ENCODE measurements at regions not wholly inside any gene's neighbourhood (a gene's known extent, or its start where the extent isn't known, plus 50 kb on each side); places are given as distances from the start of the nearest gene placed in this dataset.

DNA sequence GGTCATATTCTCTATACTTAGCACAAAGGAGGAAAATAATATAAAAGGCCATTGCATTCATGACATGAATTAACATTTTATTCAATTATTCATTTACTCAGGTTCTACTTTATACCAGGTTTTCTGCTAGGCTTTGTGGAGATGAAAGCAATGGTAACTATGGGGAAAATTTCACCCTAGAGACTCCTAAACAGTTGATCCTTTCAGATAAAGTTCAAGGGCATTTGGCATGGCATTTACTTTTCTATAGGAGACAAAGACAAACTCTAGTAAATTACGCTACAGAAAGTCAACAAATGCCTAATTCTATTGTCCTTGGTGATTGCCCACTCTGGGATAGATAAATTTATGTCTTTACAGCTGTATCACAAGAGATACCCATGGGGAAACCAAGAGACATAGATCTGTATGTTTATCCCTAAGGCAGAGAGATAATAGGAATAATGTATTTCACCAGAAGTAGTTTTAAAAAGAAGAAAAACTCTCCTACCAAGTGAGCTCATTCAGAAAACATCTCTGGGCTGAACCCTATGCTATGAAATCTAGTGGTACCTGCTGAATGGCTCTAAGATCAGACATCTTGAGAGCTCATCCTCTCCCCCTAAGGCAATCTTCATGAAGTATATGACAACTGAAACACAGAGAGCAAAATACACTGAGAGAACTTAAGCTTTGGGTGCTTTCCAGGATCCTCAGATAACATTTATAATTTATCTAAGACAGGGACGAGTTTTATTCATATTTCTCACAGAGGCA lies 316.7 kb downstream of the ANTXR2 start:
- Mint-ChIP-seq H3K27me3 (no peaks in the 10 kb centered on the region), H3K4me1 (no peaks in the 10 kb centered on the region), H3K36me3 (no peaks in the 10 kb centered on the region), H3K9me3 (no peaks in the 10 kb centered on the region), H3K4me3 (no peak overlapping the region), H3K27ac (no peak overlapping the region)
- H3K27ac ChIP-seq (ENCODE audit: low read length): no peak overlapping the region
- no CpG with 5 or more reads among the region's 2 CpGs for WGBS (ENCODE audit: insufficient coverage)
- H3K27me3 ChIP-seq (replicated peaks in 1 of 2; ENCODE audit: control insufficient read depth in 2 of 2, extremely low read depth in 1 of 2, insufficient read depth in 2 of 2, low read length in 1 of 2): no peaks in the 10 kb centered on the region
- H3K36me3 ChIP-seq (ENCODE audit: control insufficient read depth in 2 of 2, extremely low read depth in 1 of 2, insufficient read depth in 1 of 2, low read length in 1 of 2): no peaks in the 10 kb centered on the region
- no peak overlapping the region for H3K4me3 ChIP-seq (ENCODE audit: control insufficient read depth in 1 of 2, extremely low read depth in 1 of 2, low read length in 1 of 2)
- no peak for DNase-seq
- no peaks in the 10 kb centered on the region for H3K4me1 ChIP-seq (ENCODE audit: control insufficient read depth in 1 of 2, extremely low read depth in 1 of 2, insufficient read depth in 2 of 2, low read length in 2 of 2)
- no peak for ATAC-seq (replicated peaks in 1 of 4)
- H3K9me3 ChIP-seq: no peaks in the 10 kb centered on the region
- ChIA-PET POLR2A (no interaction called here), CTCF (no interaction called here)

DNA sequence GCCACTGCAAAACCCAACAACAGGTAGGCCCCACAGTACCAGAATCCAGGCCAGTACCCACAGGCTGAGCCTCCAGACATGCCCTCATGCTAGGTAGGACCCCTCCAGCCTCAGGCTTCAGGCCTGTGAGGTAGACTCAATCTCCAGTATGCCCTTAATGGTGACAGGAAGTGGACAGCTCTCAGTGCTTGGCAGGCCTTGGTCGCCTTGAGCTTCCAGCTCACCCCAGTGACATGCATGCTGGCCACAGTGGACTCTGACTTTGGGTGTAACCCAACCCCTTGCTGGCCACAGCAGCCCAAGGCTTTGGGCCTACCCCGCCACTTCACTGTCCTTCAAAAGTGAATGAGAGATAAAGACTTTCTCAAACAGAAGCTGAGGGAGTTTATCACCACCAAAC lies 324.2 kb downstream of the ANTXR2 start:
- no peak for DNase-seq
- Histone ChIP-seq H3K4me3 (ENCODE audit: control insufficient read depth in 1 of 2, extremely low read depth in 1 of 2, low read length in 1 of 2) (no peak overlapping the region), H3K27ac (ENCODE audit: low read length) (no peak overlapping the region), H3K36me3 (ENCODE audit: control insufficient read depth in 2 of 2, extremely low read depth in 1 of 2, insufficient read depth in 1 of 2, low read length in 1 of 2) (no peaks in the 10 kb centered on the region), H3K4me1 (ENCODE audit: control insufficient read depth in 1 of 2, extremely low read depth in 1 of 2, insufficient read depth in 2 of 2, low read length in 2 of 2) (no peaks in the 10 kb centered on the region), H3K9me3 (no peaks in the 10 kb centered on the region), H3K27me3 (replicated peaks in 1 of 2; ENCODE audit: control insufficient read depth in 2 of 2, extremely low read depth in 1 of 2, insufficient read depth in 2 of 2, low read length in 1 of 2) (peaks cover 0 to 4% of the 10 kb centered on the region in 2 experiments)
- WGBS (ENCODE audit: insufficient coverage): 60% methylated on average over 1 of the region's 2 CpGs
- Mint-ChIP-seq H3K4me3 (no peak overlapping the region), H3K9me3 (no peaks in the 10 kb centered on the region), H3K27me3 (peaks cover 0 to 4% of the 10 kb centered on the region in 2 donors), H3K27ac (no peak overlapping the region), H3K36me3 (no peaks in the 10 kb centered on the region), H3K4me1 (no peaks in the 10 kb centered on the region)
- no peak for ATAC-seq (replicated peaks in 1 of 4)
- POLR2A ChIA-PET: no interaction called here
- CTCF ChIA-PET: no interaction called here

DNA sequence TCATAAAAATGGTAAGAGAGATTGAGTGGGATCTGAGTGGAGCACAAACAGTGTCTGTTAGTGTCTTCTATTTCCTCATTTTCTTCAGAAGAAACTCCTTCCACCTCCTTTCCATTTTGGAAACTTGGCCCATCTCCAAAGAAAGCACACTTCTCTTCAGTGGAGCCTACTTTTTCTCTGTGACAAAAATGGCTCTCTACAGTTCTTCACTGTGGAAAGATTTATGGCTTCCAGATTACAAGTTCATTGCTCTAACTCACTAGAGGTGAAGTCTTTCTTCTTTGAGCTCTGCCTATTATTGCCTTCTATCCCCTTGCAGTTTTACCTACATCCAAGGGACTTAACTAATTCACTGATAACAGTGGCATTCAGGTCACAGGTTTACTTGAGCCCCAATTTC lies 325.8 kb downstream of the ANTXR2 start:
- H3K4me1 ChIP-seq (ENCODE audit: control insufficient read depth in 1 of 2, extremely low read depth in 1 of 2, insufficient read depth in 2 of 2, low read length in 2 of 2): no peaks in the 10 kb centered on the region
- Mint-ChIP-seq H3K27ac (no peak overlapping the region), H3K4me3 (no peak overlapping the region), H3K27me3 (peaks cover 0 to 4% of the 10 kb centered on the region in 2 donors), H3K4me1 (no peaks in the 10 kb centered on the region), H3K9me3 (no peaks in the 10 kb centered on the region), H3K36me3 (no peaks in the 10 kb centered on the region)
- no peak overlapping the region for H3K4me3 ChIP-seq (ENCODE audit: control insufficient read depth in 1 of 2, extremely low read depth in 1 of 2, low read length in 1 of 2)
- H3K27ac ChIP-seq (ENCODE audit: low read length): no peak overlapping the region
- ChIA-PET POLR2A (no interaction called here), CTCF (no interaction called here)
- ATAC-seq (replicated peaks in 1 of 4): no peak
- no peaks in the 10 kb centered on the region for H3K9me3 ChIP-seq
- H3K36me3 ChIP-seq (ENCODE audit: control insufficient read depth in 2 of 2, extremely low read depth in 1 of 2, insufficient read depth in 1 of 2, low read length in 1 of 2): no peaks in the 10 kb centered on the region
- H3K27me3 ChIP-seq (replicated peaks in 1 of 2; ENCODE audit: control insufficient read depth in 2 of 2, extremely low read depth in 1 of 2, insufficient read depth in 2 of 2, low read length in 1 of 2): peaks cover 0 to 4% of the 10 kb centered on the region in 2 experiments
- DNase-seq: no peak

DNA sequence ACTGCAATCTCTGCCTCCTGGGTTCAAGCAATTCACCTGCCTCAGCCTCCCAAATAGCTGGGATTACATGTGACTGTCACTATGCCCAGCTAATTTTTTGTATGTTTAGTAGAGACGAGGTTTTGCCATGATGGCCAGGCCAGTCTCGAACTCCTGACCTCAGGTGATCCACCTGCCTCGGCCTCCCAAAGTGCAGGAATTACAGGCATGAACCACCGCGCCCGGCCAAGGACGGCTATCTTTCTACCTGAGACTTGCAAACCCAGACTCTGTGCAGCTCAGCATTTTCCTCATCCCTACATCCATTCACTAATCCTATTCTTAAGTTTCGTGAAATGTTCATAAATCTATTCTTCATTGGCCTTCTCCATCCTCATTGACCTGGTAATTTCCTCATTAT lies 330.0 kb downstream of the ANTXR2 start:
- no peak overlapping the region for H3K4me3 Mint-ChIP-seq
- H3K27ac Mint-ChIP-seq: no peak overlapping the region
- no peaks in the 10 kb centered on the region for H3K4me1 Mint-ChIP-seq
- ChIA-PET CTCF (no interaction called here), POLR2A (no interaction called here)
- no peak overlapping the region for H3K27ac ChIP-seq (ENCODE audit: low read length)
- WGBS (ENCODE audit: insufficient coverage): 89% methylated on average over 7 of the region's 8 CpGs
- no peaks in the 10 kb centered on the region for H3K27me3 ChIP-seq (replicated peaks in 1 of 2; ENCODE audit: control insufficient read depth in 2 of 2, extremely low read depth in 1 of 2, insufficient read depth in 2 of 2, low read length in 1 of 2)
- no peaks in the 10 kb centered on the region for H3K9me3 ChIP-seq
- H3K36me3 ChIP-seq (ENCODE audit: control insufficient read depth in 2 of 2, extremely low read depth in 1 of 2, insufficient read depth in 1 of 2, low read length in 1 of 2): no peaks in the 10 kb centered on the region
- peaks cover 0 to 4% of the 10 kb centered on the region in 2 donors for H3K27me3 Mint-ChIP-seq
- no peak overlapping the region for H3K4me3 ChIP-seq (ENCODE audit: control insufficient read depth in 1 of 2, extremely low read depth in 1 of 2, low read length in 1 of 2)
- ATAC-seq (replicated peaks in 1 of 4): no peak
- no peaks in the 10 kb centered on the region for H3K4me1 ChIP-seq (ENCODE audit: control insufficient read depth in 1 of 2, extremely low read depth in 1 of 2, insufficient read depth in 2 of 2, low read length in 2 of 2)
- no peak for DNase-seq
- H3K9me3 Mint-ChIP-seq: no peaks in the 10 kb centered on the region
- H3K36me3 Mint-ChIP-seq: no peaks in the 10 kb centered on the region

DNA sequence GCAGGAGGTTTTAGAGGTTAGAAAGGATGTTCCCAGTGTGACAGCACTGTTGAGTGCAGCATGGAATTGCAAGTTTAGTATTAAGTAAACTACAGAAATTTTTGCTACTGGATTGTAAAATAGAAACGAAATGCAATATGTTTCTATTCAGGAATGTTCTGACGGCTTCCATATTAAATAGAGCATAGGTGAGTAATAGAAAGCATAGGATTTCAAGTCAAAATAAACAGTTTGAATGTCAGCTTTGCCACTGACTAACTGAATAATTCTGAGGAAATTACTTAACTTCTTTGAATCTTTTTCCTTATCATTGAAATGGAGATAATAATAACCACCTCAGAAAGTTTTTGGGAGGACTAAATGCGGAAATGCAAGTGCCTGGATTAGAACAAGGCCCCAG lies 331.9 kb upstream of the GK2 start:
- Histone ChIP-seq H3K4me1 (ENCODE audit: control insufficient read depth in 1 of 2, extremely low read depth in 1 of 2, insufficient read depth in 2 of 2, low read length in 2 of 2) (no peaks in the 10 kb centered on the region), H3K27me3 (replicated peaks in 1 of 2; ENCODE audit: control insufficient read depth in 2 of 2, extremely low read depth in 1 of 2, insufficient read depth in 2 of 2, low read length in 1 of 2) (no peaks in the 10 kb centered on the region), H3K4me3 (ENCODE audit: control insufficient read depth in 1 of 2, extremely low read depth in 1 of 2, low read length in 1 of 2) (no peak overlapping the region), H3K9me3 (no peaks in the 10 kb centered on the region), H3K36me3 (ENCODE audit: control insufficient read depth in 2 of 2, extremely low read depth in 1 of 2, insufficient read depth in 1 of 2, low read length in 1 of 2) (no peaks in the 10 kb centered on the region), H3K27ac (ENCODE audit: low read length) (no peak overlapping the region)
- no peak for DNase-seq
- no peak for ATAC-seq (replicated peaks in 1 of 4)
- no peaks in the 10 kb centered on the region for H3K27me3 Mint-ChIP-seq
- peaks cover 0 to 5% (median 0%) of the 10 kb centered on the region in 3 donors for H3K4me1 Mint-ChIP-seq
- H3K27ac Mint-ChIP-seq: no peak overlapping the region
- H3K4me3 Mint-ChIP-seq: no peak overlapping the region
- CTCF ChIA-PET: no interaction called here
- H3K36me3 Mint-ChIP-seq: no peaks in the 10 kb centered on the region
- no peaks in the 10 kb centered on the region for H3K9me3 Mint-ChIP-seq
- WGBS (ENCODE audit: insufficient coverage): 40% methylated on average over 1 of the region's 3 CpGs
- POLR2A ChIA-PET: no interaction called here

DNA sequence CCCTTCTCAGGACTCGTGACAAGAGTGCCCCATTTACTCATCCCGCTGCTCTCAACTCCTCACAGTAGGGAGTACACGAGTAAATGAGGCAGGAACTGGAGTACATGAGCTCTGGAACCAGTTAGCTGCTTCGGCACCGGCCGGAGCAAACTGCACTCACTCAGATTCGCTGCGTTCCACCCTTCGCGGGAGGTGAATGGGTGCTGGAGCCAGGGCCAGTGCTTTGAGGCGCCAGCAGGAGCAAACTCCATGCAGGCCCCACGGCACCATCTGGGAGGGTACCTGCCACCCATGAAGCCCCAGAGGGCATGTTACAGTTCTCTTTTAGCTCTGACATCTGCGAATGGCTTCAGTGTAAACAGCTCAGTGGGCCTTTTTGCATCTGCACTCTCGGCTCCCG lies 315.5 kb upstream of the GK2 start:
- Mint-ChIP-seq H3K4me3 (no peak overlapping the region), H3K27ac (no peak overlapping the region), H3K4me1 (no peaks in the 10 kb centered on the region), H3K36me3 (no peaks in the 10 kb centered on the region), H3K9me3 (no peaks in the 10 kb centered on the region), H3K27me3 (peaks cover 0 to 3% of the 10 kb centered on the region in 2 donors)
- H3K27ac ChIP-seq (ENCODE audit: low read length): no peak overlapping the region
- 83% methylated on average over 13 of the region's 15 CpGs for WGBS (ENCODE audit: insufficient coverage)
- no peak for ATAC-seq (replicated peaks in 1 of 4)
- no peaks in the 10 kb centered on the region for H3K4me1 ChIP-seq (ENCODE audit: control insufficient read depth in 1 of 2, extremely low read depth in 1 of 2, insufficient read depth in 2 of 2, low read length in 2 of 2)
- H3K36me3 ChIP-seq (ENCODE audit: control insufficient read depth in 2 of 2, extremely low read depth in 1 of 2, insufficient read depth in 1 of 2, low read length in 1 of 2): no peaks in the 10 kb centered on the region
- no peaks in the 10 kb centered on the region for H3K9me3 ChIP-seq
- CTCF ChIA-PET: interaction anchor here in 1 of 2 donors (0.6 kb wide), 2 partner anchors 12 to 576 kb away, joined by 3 to 4 read pairs; no protein-coding TSS in a partner anchor
- POLR2A ChIA-PET: interaction anchor here in 1 of 2 donors (0.5 kb wide), 1 partner anchor 1342 kb away, joined by 3 read pairs; no protein-coding TSS in a partner anchor
- no peak for DNase-seq
- no peak overlapping the region for H3K4me3 ChIP-seq (ENCODE audit: control insufficient read depth in 1 of 2, extremely low read depth in 1 of 2, low read length in 1 of 2)
- peaks cover 0 to 6% of the 10 kb centered on the region in 2 experiments for H3K27me3 ChIP-seq (replicated peaks in 1 of 2; ENCODE audit: control insufficient read depth in 2 of 2, extremely low read depth in 1 of 2, insufficient read depth in 2 of 2, low read length in 1 of 2)

DNA sequence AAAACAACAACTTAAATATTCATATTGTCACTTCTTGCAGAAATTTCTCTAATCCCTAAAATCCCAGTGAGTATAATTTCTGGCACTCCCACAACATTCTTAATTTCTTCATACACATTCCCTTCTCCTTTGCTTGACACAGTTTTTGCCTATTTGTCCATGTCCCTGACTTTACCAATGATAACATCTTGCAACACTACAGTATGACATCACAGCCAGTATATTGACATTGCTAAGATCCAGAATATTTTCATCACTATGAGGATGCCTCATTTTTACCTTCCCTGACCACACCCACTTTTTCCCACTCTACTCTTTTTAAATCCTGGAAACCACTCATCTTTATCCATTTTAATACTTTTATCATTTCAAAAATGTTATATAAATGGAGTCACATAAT lies 292.3 kb upstream of the GK2 start:
- Mint-ChIP-seq H3K4me1 (no peaks in the 10 kb centered on the region), H3K9me3 (peaks cover 0 to 9% (median 5%) of the 10 kb centered on the region in 3 donors), H3K36me3 (no peaks in the 10 kb centered on the region), H3K27me3 (peaks cover 0 to 6% of the 10 kb centered on the region in 2 donors), H3K27ac (no peak overlapping the region), H3K4me3 (no peak overlapping the region)
- Histone ChIP-seq H3K9me3 (no peaks in the 10 kb centered on the region), H3K4me1 (ENCODE audit: control insufficient read depth in 1 of 2, extremely low read depth in 1 of 2, insufficient read depth in 2 of 2, low read length in 2 of 2) (no peaks in the 10 kb centered on the region), H3K27ac (ENCODE audit: low read length) (no peak overlapping the region), H3K36me3 (ENCODE audit: control insufficient read depth in 2 of 2, extremely low read depth in 1 of 2, insufficient read depth in 1 of 2, low read length in 1 of 2) (no peaks in the 10 kb centered on the region), H3K4me3 (ENCODE audit: control insufficient read depth in 1 of 2, extremely low read depth in 1 of 2, low read length in 1 of 2) (no peak overlapping the region), H3K27me3 (replicated peaks in 1 of 2; ENCODE audit: control insufficient read depth in 2 of 2, extremely low read depth in 1 of 2, insufficient read depth in 2 of 2, low read length in 1 of 2) (peaks cover 0 to 6% of the 10 kb centered on the region in 2 experiments)
- ChIA-PET CTCF (no interaction called here), POLR2A (no interaction called here)
- DNase-seq: no peak
- ATAC-seq (replicated peaks in 1 of 4): no peak

Data from T-cell (primary cell).